ENCODE measurements at regions not wholly inside any gene's neighbourhood (a gene's known extent, or its start where the extent isn't known, plus 50 kb on each side); places are given as distances from the start of the nearest gene placed in this dataset.

- TF ChIP-seq CTCF (IDR thresholded peaks at IDR 0.05) (no peak), POLR2A (IDR thresholded peaks at IDR 0.05) (no peak)
These were observed 881.6 kb upstream of the PIK3C3 start for GRCh38 chr18:41073372-41073954.
